ENCODE measurements at regions not wholly inside any gene's neighbourhood (a gene's known extent, or its start where the extent isn't known, plus 50 kb on each side); places are given as distances from the start of the nearest gene placed in this dataset.

- H4K8ac ChIP-seq (ENCODE audit: low read depth, low read length) = no peak overlapping the region
- H2BK120ac ChIP-seq (ENCODE audit: low read depth, low read length) = no peak overlapping the region
- H3K79me1 ChIP-seq (ENCODE audit: low read depth, low read length) = no peaks in the 10 kb centered on the region
- no peak for DNase-seq (ENCODE audit: low spot score)
- no peak overlapping the region for H2BK12ac ChIP-seq (ENCODE audit: low read length)
- H3K36me3 ChIP-seq (replicated peaks in 1 of 2; ENCODE audit: control insufficient read depth in 2 of 2, insufficient read depth in 2 of 2, low read length in 2 of 2) = no peaks in the 10 kb centered on the region
- H3K9me3 ChIP-seq (replicated peaks in 1 of 2; ENCODE audit: control insufficient read depth in 2 of 2, insufficient read depth in 1 of 2, low read depth in 1 of 2, low read length in 2 of 2) = peaks cover 0 to 3% of the 10 kb centered on the region in 2 donors
- no CpG with 5 or more reads among the region's 2 CpGs for WGBS, 2 donors (ENCODE audit: extremely low coverage in 2 of 2, insufficient read length in 2 of 2, insufficient replicate concordance in 1 of 2)
- H3K27me3 ChIP-seq (ENCODE audit: control insufficient read depth in 3 of 3, insufficient read depth in 3 of 3, low read depth in 1 of 3, low read length in 3 of 3) = no peaks in the 10 kb centered on the region
- H3K4me1 ChIP-seq (ENCODE audit: control insufficient read depth in 2 of 2, insufficient read depth in 1 of 2, low read depth in 1 of 2, low read length in 2 of 2) = no peaks in the 10 kb centered on the region
- H2AFZ ChIP-seq (ENCODE audit: low read length) = no peak overlapping the region
- H3K18ac ChIP-seq (ENCODE audit: low read length) = no peak overlapping the region
- H3K9ac ChIP-seq (ENCODE audit: low read depth, low read length, poor library complexity) = no peak overlapping the region
- no peak overlapping the region for H3K27ac ChIP-seq (replicated peaks; ENCODE audit: low read length)
- no peak overlapping the region for H3K4me2 ChIP-seq (ENCODE audit: insufficient read depth, low read length, poor library complexity, severe bottlenecking)
- H2AK5ac ChIP-seq (ENCODE audit: low read depth, low read length) = no peak overlapping the region
- H2BK15ac ChIP-seq (ENCODE audit: low read length) = no peak overlapping the region
- H3K14ac ChIP-seq (ENCODE audit: low read length) = no peak overlapping the region
- no peak overlapping the region for H3K4me3 ChIP-seq (ENCODE audit: low read length in 2 of 2)
- H3K23ac ChIP-seq (ENCODE audit: low read depth, low read length, poor library complexity) = no peak overlapping the region
- no peak overlapping the region for H3K4ac ChIP-seq (ENCODE audit: low read length)
- no peak overlapping the region for H4K91ac ChIP-seq (ENCODE audit: low read depth, low read length, poor library complexity)
- no peak overlapping the region for H2BK5ac ChIP-seq (ENCODE audit: low read length)
Observed at GRCh38 chr15:87439090-87439489, 817.4 kb downstream of the NTRK3 start.

GRCh38 chr15:87433871-87434270 lies 822.7 kb downstream of the NTRK3 start:
- no peak overlapping the region for H3K4me3 ChIP-seq (ENCODE audit: low read length in 2 of 2)
- H3K14ac ChIP-seq (ENCODE audit: low read length) = no peak overlapping the region
- no peak overlapping the region for H3K9ac ChIP-seq (ENCODE audit: low read depth, low read length, poor library complexity)
- H3K79me1 ChIP-seq (ENCODE audit: low read depth, low read length) = no peaks in the 10 kb centered on the region
- H3K36me3 ChIP-seq (replicated peaks in 1 of 2; ENCODE audit: control insufficient read depth in 2 of 2, insufficient read depth in 2 of 2, low read length in 2 of 2) = no peaks in the 10 kb centered on the region
- H3K27ac ChIP-seq (replicated peaks; ENCODE audit: low read length) = no peak overlapping the region
- no peaks in the 10 kb centered on the region for H3K9me3 ChIP-seq (replicated peaks in 1 of 2; ENCODE audit: control insufficient read depth in 2 of 2, insufficient read depth in 1 of 2, low read depth in 1 of 2, low read length in 2 of 2)
- no peak overlapping the region for H2BK5ac ChIP-seq (ENCODE audit: low read length)
- no peak overlapping the region for H2AFZ ChIP-seq (ENCODE audit: low read length)
- H3K23ac ChIP-seq (ENCODE audit: low read depth, low read length, poor library complexity) = no peak overlapping the region
- H2BK120ac ChIP-seq (ENCODE audit: low read depth, low read length) = no peak overlapping the region
- H2BK12ac ChIP-seq (ENCODE audit: low read length) = no peak overlapping the region
- no CpG with 5 or more reads among the region's 1 CpG for WGBS, 2 donors (ENCODE audit: extremely low coverage in 2 of 2, insufficient read length in 2 of 2, insufficient replicate concordance in 1 of 2)
- H2AK5ac ChIP-seq (ENCODE audit: low read depth, low read length) = no peak overlapping the region
- H2BK15ac ChIP-seq (ENCODE audit: low read length) = no peak overlapping the region
- no peak overlapping the region for H3K18ac ChIP-seq (ENCODE audit: low read length)
- H3K4me2 ChIP-seq (ENCODE audit: insufficient read depth, low read length, poor library complexity, severe bottlenecking) = no peak overlapping the region
- DNase-seq (ENCODE audit: low spot score) = no peak
- no peak overlapping the region for H4K8ac ChIP-seq (ENCODE audit: low read depth, low read length)
- no peak overlapping the region for H4K91ac ChIP-seq (ENCODE audit: low read depth, low read length, poor library complexity)
- no peaks in the 10 kb centered on the region for H3K27me3 ChIP-seq (ENCODE audit: control insufficient read depth in 3 of 3, insufficient read depth in 3 of 3, low read depth in 1 of 3, low read length in 3 of 3)
- no peak overlapping the region for H3K4ac ChIP-seq (ENCODE audit: low read length)
- H3K4me1 ChIP-seq (ENCODE audit: control insufficient read depth in 2 of 2, insufficient read depth in 1 of 2, low read depth in 1 of 2, low read length in 2 of 2) = peaks cover 0 to 2% of the 10 kb centered on the region in 2 donors

GRCh38 chr15:87429754-87430153 lies 826.8 kb downstream of the NTRK3 start:
- H2BK5ac ChIP-seq (ENCODE audit: low read length) = no peak overlapping the region
- no peak for DNase-seq (ENCODE audit: low spot score)

GRCh38 chr15:87420017-87420416 lies 836.5 kb downstream of the NTRK3 start:
- Histone ChIP-seq H4K8ac (ENCODE audit: low read depth, low read length) (no peak overlapping the region), H2BK5ac (ENCODE audit: low read length) (no peak overlapping the region), H3K4me1 (ENCODE audit: control insufficient read depth in 2 of 2, insufficient read depth in 1 of 2, low read depth in 1 of 2, low read length in 2 of 2) (no peaks in the 10 kb centered on the region), H3K23ac (ENCODE audit: low read depth, low read length, poor library complexity) (no peak overlapping the region), H2AFZ (ENCODE audit: low read length) (no peak overlapping the region), H3K18ac (ENCODE audit: low read length) (no peak overlapping the region), H3K79me1 (ENCODE audit: low read depth, low read length) (no peaks in the 10 kb centered on the region), H3K4ac (ENCODE audit: low read length) (no peak overlapping the region), H3K27ac (replicated peaks; ENCODE audit: low read length) (no peak overlapping the region), H3K36me3 (replicated peaks in 1 of 2; ENCODE audit: control insufficient read depth in 2 of 2, insufficient read depth in 2 of 2, low read length in 2 of 2) (no peaks in the 10 kb centered on the region), H2AK5ac (ENCODE audit: low read depth, low read length) (no peak overlapping the region), H3K4me2 (ENCODE audit: insufficient read depth, low read length, poor library complexity, severe bottlenecking) (no peak overlapping the region), H3K4me3 (ENCODE audit: low read length in 2 of 2) (no peak overlapping the region), H2BK15ac (ENCODE audit: low read length) (no peak overlapping the region), H3K27me3 (ENCODE audit: control insufficient read depth in 3 of 3, insufficient read depth in 3 of 3, low read depth in 1 of 3, low read length in 3 of 3) (no peaks in the 10 kb centered on the region), H4K91ac (ENCODE audit: low read depth, low read length, poor library complexity) (no peak overlapping the region), H2BK120ac (ENCODE audit: low read depth, low read length) (no peak overlapping the region), H2BK12ac (ENCODE audit: low read length) (no peak overlapping the region), H3K9ac (ENCODE audit: low read depth, low read length, poor library complexity) (no peak overlapping the region), H3K14ac (ENCODE audit: low read length) (no peak overlapping the region), H3K9me3 (replicated peaks in 1 of 2; ENCODE audit: control insufficient read depth in 2 of 2, insufficient read depth in 1 of 2, low read depth in 1 of 2, low read length in 2 of 2) (no peaks in the 10 kb centered on the region)
- no peak for DNase-seq (ENCODE audit: low spot score)
- no CpG with 5 or more reads among the region's 2 CpGs for WGBS, 2 donors (ENCODE audit: extremely low coverage in 2 of 2, insufficient read length in 2 of 2, insufficient replicate concordance in 1 of 2)

More at GRCh38 chr15:87429754-87430153, 826.8 kb downstream of the NTRK3 start:
- H3K36me3 ChIP-seq (replicated peaks in 1 of 2; ENCODE audit: control insufficient read depth in 2 of 2, insufficient read depth in 2 of 2, low read length in 2 of 2) = no peaks in the 10 kb centered on the region
- no peak overlapping the region for H2BK15ac ChIP-seq (ENCODE audit: low read length)
- no peak overlapping the region for H3K23ac ChIP-seq (ENCODE audit: low read depth, low read length, poor library complexity)
- H3K9me3 ChIP-seq (replicated peaks in 1 of 2; ENCODE audit: control insufficient read depth in 2 of 2, insufficient read depth in 1 of 2, low read depth in 1 of 2, low read length in 2 of 2) = no peaks in the 10 kb centered on the region
- no peak overlapping the region for H4K8ac ChIP-seq (ENCODE audit: low read depth, low read length)
- H3K14ac ChIP-seq (ENCODE audit: low read length) = no peak overlapping the region
- H3K4ac ChIP-seq (ENCODE audit: low read length) = no peak overlapping the region
- no peak overlapping the region for H2AFZ ChIP-seq (ENCODE audit: low read length)
- no peak overlapping the region for H3K4me2 ChIP-seq (ENCODE audit: insufficient read depth, low read length, poor library complexity, severe bottlenecking)
- no peak overlapping the region for H4K91ac ChIP-seq (ENCODE audit: low read depth, low read length, poor library complexity)
- H3K27me3 ChIP-seq (ENCODE audit: control insufficient read depth in 3 of 3, insufficient read depth in 3 of 3, low read depth in 1 of 3, low read length in 3 of 3) = no peaks in the 10 kb centered on the region
- WGBS, 2 donors (ENCODE audit: extremely low coverage in 2 of 2, insufficient read length in 2 of 2, insufficient replicate concordance in 1 of 2) = no CpG with 5 or more reads among the region's 1 CpG
- no peak overlapping the region for H2BK120ac ChIP-seq (ENCODE audit: low read depth, low read length)
- no peak overlapping the region for H3K9ac ChIP-seq (ENCODE audit: low read depth, low read length, poor library complexity)
- H2AK5ac ChIP-seq (ENCODE audit: low read depth, low read length) = no peak overlapping the region
- H3K27ac ChIP-seq (replicated peaks; ENCODE audit: low read length) = no peak overlapping the region
- H2BK12ac ChIP-seq (ENCODE audit: low read length) = no peak overlapping the region
- no peak overlapping the region for H3K18ac ChIP-seq (ENCODE audit: low read length)
- H3K79me1 ChIP-seq (ENCODE audit: low read depth, low read length) = no peaks in the 10 kb centered on the region
- peaks cover 0 to 2% of the 10 kb centered on the region in 2 donors for H3K4me1 ChIP-seq (ENCODE audit: control insufficient read depth in 2 of 2, insufficient read depth in 1 of 2, low read depth in 1 of 2, low read length in 2 of 2)
- H3K4me3 ChIP-seq (ENCODE audit: low read length in 2 of 2) = no peak overlapping the region

All from neuronal stem cell (in vitro differentiated cells).